ENCODE measurements at regions not wholly inside any gene's neighbourhood (a gene's known extent, or its start where the extent isn't known, plus 50 kb on each side); places are given as distances from the start of the nearest gene placed in this dataset.

- Histone ChIP-seq H3K4me2 (ENCODE audit: insufficient read depth, low read length) (no peak overlapping the region), H3K36me3 (ENCODE audit: control insufficient read depth in 2 of 2, extremely low read depth in 1 of 2, insufficient read depth in 2 of 2, low read length in 2 of 2) (no peaks in the 10 kb centered on the region), H3K27me3 (ENCODE audit: control insufficient read depth in 2 of 2, insufficient read depth in 2 of 2, low read length in 2 of 2) (no peaks in the 10 kb centered on the region), H3K9me3 (replicated peaks; ENCODE audit: control insufficient read depth, insufficient read depth, low read length) (no peaks in the 10 kb centered on the region), H3K9ac (replicated peaks; ENCODE audit: extremely low read depth, insufficient read depth, low read length) (no peak overlapping the region), H2AFZ (ENCODE audit: low read depth, low read length) (no peak overlapping the region), H3K4me3 (replicated peaks in 1 of 3; ENCODE audit: insufficient read depth in 1 of 3, low read depth in 1 of 3, low read length in 3 of 3) (no peak overlapping the region), H4K20me1 (replicated peaks; ENCODE audit: control insufficient read depth, extremely low read depth, insufficient read depth, low read length) (no peaks in the 10 kb centered on the region), H3K9me1 (replicated peaks; ENCODE audit: control insufficient read depth, extremely low read depth, insufficient read depth, low read length) (no peaks in the 10 kb centered on the region), H3K4me1 (ENCODE audit: control insufficient read depth, extremely low read depth, insufficient read depth, low read length) (no peaks in the 10 kb centered on the region), H3K27ac (ENCODE audit: insufficient read depth, low read depth, low read length) (no peak overlapping the region), H3K79me2 (ENCODE audit: control insufficient read depth, insufficient read depth, low read length) (no peaks in the 10 kb centered on the region)
- POLR2A ChIA-PET: no interaction called here
- DNase-seq (ENCODE audit: low read depth, low spot score) (no peak), FAIRE-seq (no peak)
- CTCF ChIA-PET: no interaction called here
- BruUV-seq (replicated peaks): no TSS peak
- no peak for TF ChIP-seq GATA2 (IDR thresholded peaks at IDR 0.05; ENCODE audit: insufficient read depth, insufficient read length, low read depth, low read length)
- TF ChIP-seq, protein P1, sequence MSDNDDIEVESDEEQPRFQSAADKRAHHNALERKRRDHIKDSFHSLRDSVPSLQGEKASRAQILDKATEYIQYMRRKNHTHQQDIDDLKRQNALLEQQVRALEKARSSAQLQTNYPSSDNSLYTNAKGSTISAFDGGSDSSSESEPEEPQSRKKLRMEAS (IDR thresholded peaks at IDR 0.05; ENCODE audit: insufficient read depth, insufficient read length): no peak
- TF ChIP-seq JUN (IDR thresholded peaks at IDR 0.05; ENCODE audit: borderline replicate concordance, insufficient read depth, insufficient read length, low read depth): no peak
- no peak for TF ChIP-seq CTCF (IDR thresholded peaks at IDR 0.05; ENCODE audit: extremely low read depth in 1 of 2, insufficient read depth in 1 of 2, low read depth in 1 of 2, low read length in 2 of 2)
- no peak for TF ChIP-seq FOS (IDR thresholded peaks at IDR 0.05; ENCODE audit: borderline replicate concordance, insufficient read depth, low read length)
- TF ChIP-seq EZH2 (IDR thresholded peaks at IDR 0.05; ENCODE audit: borderline replicate concordance, low read depth, low read length, severe bottlenecking): no peak
- TF ChIP-seq POLR2A (IDR thresholded peaks at IDR 0.05; ENCODE audit: low read depth, low read length): no peak
- dilution Hi-C loops (cut with MboI; ENCODE audit: extremely low pct_ligation_motif_present, low sequenced_read_pairs) (no loop called here), intact Hi-C loops (cut with micrococcal nuclease) (no loop called here)
These were observed 978.6 kb downstream of the NLGN4X start for GRCh38 chrX:5250106-5250505.
